Skeletal muscle cell (primary cell): ENCODE measurements at regions not wholly inside any gene's neighbourhood (a gene's known extent, or its start where the extent isn't known, plus 50 kb on each side); places are given as distances from the start of the nearest gene placed in this dataset.
"Not testable (repeated sequence)": the region's sequence is repeated elsewhere in the genome, so short reads cannot be mapped to it uniquely, and the experiment has no call there.

ENCODE experiments used
- DNase-seq: peaks from one replicate; pipeline ENCODE4 v3.0.0-alpha.2; 2010; ENCODE audit warnings: low read depth
- H3K4me3 ChIP-seq: 2 replicates; pipeline ENCODE4 v1.5.1; 2011; ENCODE audit warnings: low read depth, mild to moderate bottlenecking, control low read depth, low read length, moderate library complexity

GRCh38 chr2:95682889-95683517 is 91.2 kb downstream of the TRIM43 start:
- peak overlapping the region; percentile 48 for H3K4me3 ChIP-seq
- DNase-seq: not testable (repeated sequence)

- H3K4me3 ChIP-seq: no peak overlapping the region
- DNase-seq: no peak
Measured at GRCh38 chr2:95685513-95685912, 93.7 kb downstream of the TRIM43 start.

DNA sequence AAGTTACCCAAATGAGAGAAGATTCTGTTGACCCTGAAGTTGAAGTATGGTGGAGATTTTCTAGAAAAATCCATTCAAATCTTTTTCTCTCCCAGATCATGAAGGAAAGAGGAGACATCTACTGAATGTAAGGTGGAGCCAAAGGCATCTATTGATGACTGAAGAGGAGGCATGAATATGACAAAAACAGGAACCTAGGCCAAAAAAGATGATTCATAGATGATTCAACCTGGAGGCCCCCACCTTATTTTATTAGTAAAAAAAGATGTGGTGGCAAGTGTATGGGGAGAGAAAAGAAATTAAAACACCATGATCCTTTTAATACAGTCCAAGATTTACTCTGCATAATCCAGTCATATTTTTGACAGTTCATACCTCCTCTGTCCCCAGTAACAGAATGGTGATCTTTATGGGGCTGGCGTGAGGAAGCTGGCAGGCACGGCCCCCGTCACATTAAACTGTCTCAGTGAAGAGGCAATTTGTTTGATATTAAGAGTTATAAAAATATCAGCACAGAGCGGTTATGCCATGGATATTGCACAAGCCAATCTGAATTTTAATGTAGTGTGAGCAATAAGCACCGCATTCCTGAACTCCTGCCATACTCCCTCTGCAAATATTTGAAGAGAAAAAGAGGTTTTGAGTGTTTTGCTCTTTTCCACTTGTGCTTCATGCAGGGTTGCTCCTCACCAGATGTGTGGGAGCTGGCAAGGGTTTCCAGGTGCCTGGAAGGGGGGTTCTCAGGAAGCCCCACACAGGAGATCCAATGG is 94.4 kb downstream of the TRIM43 start:
- H3K4me3 ChIP-seq, DNase-seq: not testable (repeated sequence)

DNA sequence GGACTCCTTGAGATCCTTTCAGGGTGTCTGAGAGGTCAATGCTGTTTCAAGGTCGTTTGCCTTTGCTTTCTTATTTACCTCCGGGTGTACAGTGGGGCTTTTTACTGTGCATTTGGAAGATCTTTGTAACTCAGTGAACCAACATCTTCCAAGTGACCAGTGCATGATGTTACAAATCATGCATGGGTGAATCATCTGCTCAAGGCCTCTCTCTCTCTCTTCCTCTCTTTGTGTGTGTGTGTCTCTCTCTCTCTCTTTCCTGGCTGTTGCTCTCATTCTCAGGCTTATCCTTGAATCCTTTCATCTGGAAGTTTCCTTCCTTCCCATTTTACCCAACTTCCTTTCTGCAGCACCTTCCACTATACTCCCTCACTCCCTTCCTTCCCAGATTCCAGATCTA is 96.1 kb downstream of the TRIM43 start:
- DNase-seq: peak; percentile 49
- H3K4me3 ChIP-seq: not testable (repeated sequence)

DNA sequence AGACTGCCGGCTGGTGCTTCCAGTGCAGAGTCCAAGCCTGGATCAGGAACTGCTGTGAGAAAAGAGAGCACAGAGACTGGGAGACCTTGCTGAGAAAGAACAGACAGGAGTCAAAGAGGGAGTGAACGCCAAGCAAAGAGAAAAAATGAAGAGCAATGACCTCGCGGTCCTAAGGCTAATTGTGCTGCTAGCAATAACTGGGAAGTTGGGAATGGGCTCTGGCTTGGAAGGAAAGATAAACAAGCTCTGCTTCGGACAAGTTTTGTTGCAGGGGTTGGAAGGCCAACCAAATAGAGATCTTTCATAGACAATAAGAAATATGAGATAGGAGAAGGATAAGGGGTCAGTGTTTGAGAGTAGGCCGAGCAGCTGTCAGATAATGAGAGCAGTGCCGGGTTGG is 99.4 kb downstream of the TRIM43 start:
- DNase-seq, H3K4me3 ChIP-seq: not testable (repeated sequence)

GRCh38 chr2:95693071-95693846 is 101.5 kb downstream of the TRIM43 start:
- not testable (repeated sequence) for DNase-seq, H3K4me3 ChIP-seq

DNA sequence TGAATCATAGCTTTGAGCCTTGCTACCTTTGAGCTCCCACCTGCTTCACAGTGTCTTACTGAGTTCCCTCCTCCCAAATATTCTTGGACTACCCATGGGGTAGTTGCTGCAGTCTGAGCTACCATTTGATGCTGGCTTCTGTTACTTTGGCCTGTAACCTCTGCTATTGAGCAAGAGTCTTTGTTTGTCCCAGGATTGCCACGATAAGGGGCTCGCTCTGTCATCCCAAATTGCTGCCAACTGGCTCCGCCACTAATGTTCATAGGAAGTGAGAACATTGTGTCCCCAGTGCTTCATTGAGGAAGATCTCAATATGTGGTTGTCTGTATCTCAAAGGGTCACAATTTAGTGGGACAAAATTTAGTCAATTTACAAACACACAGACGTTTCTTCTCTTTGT is 103.8 kb downstream of the TRIM43 start:
- no peak for DNase-seq
- H3K4me3 ChIP-seq: no peak overlapping the region

DNA sequence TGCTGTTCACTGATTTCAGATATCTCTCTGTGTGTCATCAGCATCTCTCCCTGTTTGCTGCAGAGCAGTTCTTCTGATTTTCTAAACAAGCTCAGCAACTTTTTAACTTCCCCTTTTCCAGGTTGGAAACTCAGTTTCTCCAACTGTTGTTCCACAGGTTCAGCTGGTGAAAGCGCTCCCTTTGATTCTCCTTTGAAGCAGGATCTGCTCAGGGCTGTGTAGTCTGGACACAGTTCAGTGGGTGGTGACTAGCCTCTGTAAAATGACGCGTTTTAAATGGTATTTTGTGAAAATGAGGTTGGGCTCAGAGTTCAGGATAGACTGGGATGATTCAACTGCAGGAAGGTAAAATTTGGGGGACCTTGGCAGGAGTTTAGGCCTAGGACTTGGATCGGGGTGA is 106.3 kb downstream of the TRIM43 start:
- no peak for DNase-seq

GRCh38 chr2:95699201-95700184 is 107.7 kb downstream of the TRIM43 start:
- H3K4me3 ChIP-seq, DNase-seq: not testable (repeated sequence)

More for the DNA sequence above, 106.3 kb downstream of the TRIM43 start:
- H3K4me3 ChIP-seq: no peak overlapping the region

- no peak overlapping the region for H3K4me3 ChIP-seq
- no peak for DNase-seq
Measured at GRCh38 chr2:95700519-95700918, 108.7 kb downstream of the TRIM43 start.

DNA sequence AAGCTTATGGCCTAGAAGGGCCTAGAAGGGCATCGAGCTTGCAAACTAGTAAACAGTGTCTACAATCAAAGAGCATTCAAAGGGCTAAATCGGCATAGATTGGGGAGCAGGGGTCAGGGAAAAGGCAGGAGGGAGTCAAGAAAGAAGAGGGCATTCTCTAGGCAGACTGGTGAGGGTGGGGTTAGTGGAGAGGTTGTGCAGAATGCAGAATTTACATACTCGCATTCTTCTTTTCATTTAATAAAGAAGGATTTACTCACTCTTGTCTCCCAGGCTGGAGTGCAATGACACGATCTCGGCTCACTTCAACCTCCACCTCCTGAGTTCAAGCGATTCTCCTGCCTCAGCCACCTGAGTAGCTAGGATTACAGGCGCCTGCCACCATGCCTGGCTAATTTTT is 110.7 kb downstream of the TRIM43 start:
- DNase-seq: no peak
- no peak overlapping the region for H3K4me3 ChIP-seq

DNA sequence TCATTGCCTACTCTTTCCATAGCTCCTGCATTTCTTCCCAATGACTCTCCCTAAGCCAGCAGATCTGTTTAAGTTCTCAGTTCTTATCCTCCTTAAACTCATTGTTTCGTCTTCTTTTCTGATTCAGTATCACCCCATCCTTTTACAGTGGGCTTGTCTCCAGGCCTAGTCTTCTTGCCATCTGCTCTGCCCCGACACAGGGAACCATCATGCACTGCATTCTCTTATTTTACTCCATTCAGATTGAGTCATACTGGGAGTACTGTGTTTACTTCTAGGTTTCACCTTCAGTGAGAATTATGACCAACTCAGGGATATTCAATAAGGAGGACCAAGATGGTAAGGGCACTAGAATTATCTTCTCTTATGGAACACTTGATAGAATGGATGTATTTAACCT is 115.4 kb downstream of the TRIM43 start:
- not testable (repeated sequence) for H3K4me3 ChIP-seq, DNase-seq

- no peak for DNase-seq
- H3K4me3 ChIP-seq: no peak overlapping the region
Measured at GRCh38 chr2:95707837-95708236, 116.0 kb downstream of the TRIM43 start.

DNA sequence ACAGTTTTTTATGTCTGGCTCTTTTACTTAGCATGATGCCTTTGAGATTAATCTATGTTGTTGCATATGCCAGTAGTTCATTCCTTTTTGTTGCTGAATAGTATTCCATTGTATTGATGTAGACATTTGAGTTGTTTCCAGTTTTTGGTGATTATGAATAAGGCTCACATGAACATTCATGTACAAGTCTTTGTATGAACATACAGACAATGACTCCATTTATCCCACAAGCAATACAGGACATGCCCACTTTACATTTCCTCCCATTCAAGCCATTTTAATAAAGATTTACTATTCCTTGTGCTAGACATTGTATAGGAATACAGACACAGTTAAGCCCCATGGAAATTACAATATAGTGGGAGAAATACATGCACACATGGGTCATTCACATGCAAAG is 118.0 kb downstream of the TRIM43 start:
- H3K4me3 ChIP-seq: no peak overlapping the region
- DNase-seq: no peak

DNA sequence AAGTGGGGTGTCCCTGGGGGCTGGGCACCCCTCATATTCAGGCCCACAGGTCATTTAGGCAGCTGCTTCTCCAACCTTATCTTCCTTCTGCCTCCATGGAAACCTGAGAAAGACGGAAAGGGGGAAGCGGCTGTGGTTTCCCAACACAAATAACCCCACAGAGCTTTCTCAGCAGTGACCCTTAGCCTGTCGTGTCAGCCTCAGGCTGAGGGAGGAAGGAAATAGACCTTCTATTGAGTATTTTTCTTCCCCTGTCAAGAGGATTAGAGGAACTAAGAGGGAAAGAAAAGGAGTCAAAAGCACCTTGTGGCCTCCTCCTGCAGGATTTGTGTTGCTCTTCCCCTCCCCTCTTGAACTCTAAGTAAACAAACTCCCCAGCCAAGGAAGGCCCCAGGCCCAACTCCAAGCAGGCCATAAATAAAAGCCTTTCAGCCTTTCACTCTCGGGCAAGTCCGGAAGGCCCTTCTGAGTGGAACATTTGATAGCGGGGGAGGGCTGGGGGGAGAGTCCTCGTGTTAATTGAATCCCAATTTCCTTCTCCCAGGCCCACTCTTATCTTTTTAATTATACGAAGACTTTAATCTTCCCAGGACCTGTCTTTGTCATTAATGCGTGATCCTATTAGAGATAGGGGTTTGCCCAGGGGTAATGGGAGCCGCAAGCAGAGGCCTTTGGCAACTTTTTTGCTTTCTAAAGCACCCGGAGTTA is 121.8 kb downstream of the TRIM43 start:
- not testable (repeated sequence) for H3K4me3 ChIP-seq, DNase-seq

- not testable (repeated sequence) for DNase-seq, H3K4me3 ChIP-seq
Measured at GRCh38 chr2:95714398-95714797, 122.6 kb downstream of the TRIM43 start.

DNA sequence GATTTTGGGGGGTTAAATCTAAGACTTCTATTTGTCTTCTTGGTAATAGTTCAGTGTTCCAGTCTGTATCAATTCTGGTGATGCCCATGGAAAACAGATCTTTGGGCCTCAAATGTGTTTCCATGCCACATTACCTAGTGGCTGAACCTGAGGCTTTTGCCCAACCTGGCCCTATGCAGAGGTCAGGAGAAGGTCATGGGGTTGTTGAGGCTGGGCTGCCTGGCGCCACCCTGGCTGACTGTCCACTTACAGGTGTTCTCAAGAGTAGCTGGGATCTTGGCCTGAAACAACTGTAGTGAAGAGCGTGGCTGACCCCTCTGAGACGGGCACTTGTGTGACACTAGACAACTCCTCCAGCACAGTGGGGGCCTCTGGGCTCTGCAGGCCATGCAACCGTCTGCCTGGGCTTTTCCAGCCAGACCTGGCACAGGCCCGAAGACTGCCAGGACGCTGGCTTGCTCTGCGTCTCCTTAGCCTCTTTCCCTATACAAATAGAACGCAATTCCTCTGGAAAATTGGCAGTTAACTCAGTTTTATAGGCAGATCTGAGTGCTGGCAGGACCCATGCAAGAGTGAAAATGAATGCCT is 127.8 kb downstream of the TRIM43 start:
- H3K4me3 ChIP-seq: no peak overlapping the region
- no peak for DNase-seq

- H3K4me3 ChIP-seq: no peak overlapping the region
- DNase-seq: no peak
Measured at GRCh38 chr2:95721726-95722125, 129.9 kb downstream of the TRIM43 start.
